ENCODE measurements at regions not wholly inside any gene's neighbourhood (a gene's known extent, or its start where the extent isn't known, plus 50 kb on each side); places are given as distances from the start of the nearest gene placed in this dataset.
A peak's percentile ranks its signal among the peaks of the same experiment; 100 is the strongest.

GRCh38 chr18:47750889-47751423, 179.5 kb downstream of the SMAD2 start:
- Histone ChIP-seq H3K9me3 (no peaks in the 10 kb centered on the region), H3K4me3 (no peak overlapping the region), H3K27ac (no peak overlapping the region), H3K4me2 (no peak overlapping the region), H3K4me1 (no peaks in the 10 kb centered on the region)
- no peak for FAIRE-seq
- DNase-seq (ENCODE audit: low read depth in 1 of 2, low spot score in 1 of 2) = no peak
- CTCF ChIA-PET = interaction anchor here (0.9 to 2.5 kb wide), 6 partner anchors 11 to 700 kb away, joined by 3 to 15 read pairs (median 4); no protein-coding TSS in a partner anchor
- 0 out of 6 replicates have a peak, but pooled peaks of 1 of the 2 experiments have one; percentile 28 for ATAC-seq
- WGBS (ENCODE audit: missing lambda C conversion rate) = 14% methylated on average over 7 of the region's 8 CpGs
- POLR2A ChIA-PET = no interaction called here
- TF ChIP-seq BHLHE40 (IDR thresholded peaks at IDR 0.05; ENCODE audit: low read depth, low read length) = no peak
- no peak for TF ChIP-seq CHD2 (IDR thresholded peaks at IDR 0.05; ENCODE audit: low read length, partially characterized antibody)
- no peak for TF ChIP-seq E2F6 (IDR thresholded peaks at IDR 0.05; ENCODE audit: borderline replicate concordance, low read depth)
- TF ChIP-seq PBX3 (IDR thresholded peaks at IDR 0.05) = no peak
- TF ChIP-seq MAX (IDR thresholded peaks at IDR 0.05) = no peak
- no peak for TF ChIP-seq NR3C1 (IDR thresholded peaks at IDR 0.05)
- no peak for TF ChIP-seq JUNB (IDR thresholded peaks at IDR 0.05)

GRCh38 chr18:47749600-47749973, 180.9 kb downstream of the SMAD2 start:
- ChIA-PET POLR2A (no interaction called here), CTCF (interaction anchor here (1.1 to 4.1 kb wide), 4 partner anchors 11 to 643 kb away, joined by 3 to 21 read pairs (median 8); no protein-coding TSS in a partner anchor)
- whole genome bisulfite sequencing (ENCODE audit: missing lambda C conversion rate) = 83% methylated on average over 6 of the region's 7 CpGs

More at GRCh38 chr18:47749600-47749973, 180.9 kb downstream of the SMAD2 start:
- no peak overlapping the region for H3K4me3 ChIP-seq
- ATAC-seq = no peak; a peak in 1 of 6 replicates
- TF ChIP-seq CTCF (IDR thresholded peaks at IDR 0.05) (no peak), SMC3 (IDR thresholded peaks at IDR 0.05) (no peak), PBX3 (IDR thresholded peaks at IDR 0.05) (no peak), EHMT2 (IDR thresholded peaks at IDR 0.05; ENCODE audit: low read depth) (no peak), ZFP36 (IDR thresholded peaks at IDR 0.05; ENCODE audit: borderline replicate concordance, partially characterized antibody) (no peak), BHLHE40 (IDR thresholded peaks at IDR 0.05; ENCODE audit: low read depth, low read length) (no peak), CHD4 (IDR thresholded peaks at IDR 0.05; ENCODE audit: borderline replicate concordance) (no peak), GATA3 (IDR thresholded peaks at IDR 0.05; ENCODE audit: borderline replicate concordance) (no peak), RNF2 (IDR thresholded peaks at IDR 0.05; ENCODE audit: borderline replicate concordance, low read depth) (no peak), ZNF302 (CRISPR knock-in tag; IDR thresholded peaks at IDR 0.05) (no peak), MAZ (IDR thresholded peaks at IDR 0.05; ENCODE audit: borderline replicate concordance, low read depth, low read length) (no peak)
- no peak for FAIRE-seq
- 0 out of 6 replicates have a peak overlapping the region, but pooled peaks of 1 of the 2 experiments have one; percentile 49 for H3K27ac ChIP-seq
- DNase-seq (ENCODE audit: low read depth in 1 of 2, low spot score in 1 of 2) = no peak
- no peaks in the 10 kb centered on the region for H3K4me1 ChIP-seq
- H3K9me3 ChIP-seq = no peaks in the 10 kb centered on the region
- peak overlapping the region; percentile 80; the same call in 2 of the 3 replicates for H3K4me2 ChIP-seq

Data from A549 (cell line).